Endothelial cell of umbilical vein (primary cell): ENCODE measurements at regions not wholly inside any gene's neighbourhood (a gene's known extent, or its start where the extent isn't known, plus 50 kb on each side); places are given as distances from the start of the nearest gene placed in this dataset.

Experiments used
- BruUV-seq: library from RNA; stranded (reverse); fragments of 400-500 nt; replicated peaks from 2 replicates; lab custom pipeline; 2021; lab: Mats Ljungman, UMichigan
- CTCF ChIA-PET: fragments of 300-600, 350-600 bp; sonication (Branson Sonifier 250); formaldehyde crosslinking; loops from one replicate; lab custom pipeline; 2021; ENCODE audit warnings: antibody characterized with exemption, inconsistent platforms; lab: Charles Lee
- POLR2A ChIA-PET: fragments of 300-600, 350-600 bp; sonication (Branson Sonifier 250); formaldehyde crosslinking; loops from one replicate; lab custom pipeline; 2021; ENCODE audit warnings: antibody characterized with exemption, inconsistent platforms; lab: Charles Lee
- DNase-seq: peaks from one replicate; pipeline ENCODE4 v3.0.0-alpha.2; 2011; ENCODE audit warnings: low read depth, low spot score
- FAIRE-seq: peaks from 2 replicates; lab custom pipeline; 2011; peaks lifted over from hg19 to GRCh38; lab: Jason Lieb, UNC
- H2AFZ ChIP-seq: 2 replicates; pipeline ENCODE4 v1.6.0; 2012; ENCODE audit warnings: low read depth, low read length, control low read depth, inconsistent platforms
- H3K27ac ChIP-seq: 2 replicates; pipeline ENCODE4 v1.5.1; 2011; ENCODE audit warnings: low read depth, mild to moderate bottlenecking, control low read depth, low read length, moderate library complexity; ENCODE audit not compliant: insufficient read depth
- H3K27me3 ChIP-seq, 2 experiments: 2 replicates each; pipeline versions ENCODE4 v1.6.0 to v1.6.1; 2011; ENCODE audit warnings: low read length in 2 of 2, mixed read lengths in 1 of 2; ENCODE audit not compliant: control insufficient read depth in 2 of 2, insufficient read depth in 2 of 2
- H3K36me3 ChIP-seq, 2 experiments: 2 replicates in 1 of 2; 3 replicates in 1 of 2; pipeline ENCODE4 v1.5.1; 2011; ENCODE audit warnings: low read length in 2 of 2, mild to moderate bottlenecking in 1 of 2, moderate library complexity in 1 of 2; ENCODE audit not compliant: control insufficient read depth in 2 of 2, insufficient read depth in 2 of 2; ENCODE audit errors: extremely low read depth in 1 of 2
- H3K4me1 ChIP-seq: 3 replicates; pipeline ENCODE4 v1.5.1; 2011; ENCODE audit warnings: mild to moderate bottlenecking, low read length; ENCODE audit not compliant: control insufficient read depth, insufficient read depth; ENCODE audit errors: extremely low read depth
- H3K4me2 ChIP-seq: 2 replicates; pipeline ENCODE4 v1.6.1; 2011; ENCODE audit warnings: low read length, control low read depth, mixed read lengths; ENCODE audit not compliant: insufficient read depth
- H3K4me3 ChIP-seq, 3 experiments: fragments of 200-600 bp in 1 of 3; sonication (generic), shearing (Covaris generic) in 1 of 3; replicated peaks in 1 of 3; 2 replicates each; pipeline ENCODE4 v1.5.1; 2011 to 2016; ENCODE audit warnings: control low read depth in 3 of 3, low read length in 3 of 3, mild to moderate bottlenecking in 2 of 3, inconsistent platforms in 1 of 3, low read depth in 1 of 3, moderate library complexity in 1 of 3; ENCODE audit not compliant: insufficient read depth in 1 of 3
- H3K79me2 ChIP-seq: 2 replicates; pipeline ENCODE4 v1.6.0; 2012; ENCODE audit warnings: low read length, inconsistent platforms; ENCODE audit not compliant: control insufficient read depth, insufficient read depth
- H3K9ac ChIP-seq: replicated peaks from 2 replicates; pipeline ENCODE3; 2011; ENCODE audit warnings: low read length, control low read depth; ENCODE audit not compliant: insufficient read depth; ENCODE audit errors: extremely low read depth
- H3K9me1 ChIP-seq: replicated peaks from 3 replicates; pipeline ENCODE4 v1.6.0; 2011; ENCODE audit warnings: mild to moderate bottlenecking, low read length; ENCODE audit not compliant: control insufficient read depth, insufficient read depth; ENCODE audit errors: extremely low read depth
- H3K9me3 ChIP-seq: replicated peaks from 2 replicates; pipeline ENCODE4 v1.5.1; 2012; ENCODE audit warnings: low read length, inconsistent platforms; ENCODE audit not compliant: control insufficient read depth, insufficient read depth
- H4K20me1 ChIP-seq: replicated peaks from 2 replicates; pipeline ENCODE3; 2011; ENCODE audit warnings: mild to moderate bottlenecking, low read length; ENCODE audit not compliant: control insufficient read depth, insufficient read depth; ENCODE audit errors: extremely low read depth
- CTCF ChIP-seq, 2 donors: IDR thresholded peaks; 1 replicate in 1 of 2; 2 replicates in 1 of 2; pipeline ENCODE4 v1.5.1; 2011; ENCODE audit warnings: low read length in 2 of 2, mild to moderate bottlenecking in 2 of 2, moderate library complexity in 2 of 2, control low read depth in 1 of 2, inconsistent platforms in 1 of 2, low read depth in 1 of 2; ENCODE audit not compliant: insufficient read depth in 1 of 2; ENCODE audit errors: extremely low read depth in 1 of 2
- EZH2 ChIP-seq: IDR thresholded peaks from 2 replicates; pipeline ENCODE4 v1.6.1; 2012; ENCODE audit warnings: borderline replicate concordance, low read depth, mild to moderate bottlenecking, moderate library complexity, low read length, inconsistent platforms; ENCODE audit not compliant: severe bottlenecking
- FOS ChIP-seq: IDR thresholded peaks from 2 replicates; pipeline ENCODE4 v1.6.1; 2011; ENCODE audit warnings: mild to moderate bottlenecking, low read length, moderate library complexity, borderline replicate concordance; ENCODE audit not compliant: insufficient read depth
- GATA2 ChIP-seq: IDR thresholded peaks from 2 replicates; pipeline ENCODE4 v1.7.0; 2011; ENCODE audit warnings: low read depth, mild to moderate bottlenecking, moderate library complexity, mixed read lengths, low read length; ENCODE audit not compliant: insufficient read length, insufficient read depth
- JUN ChIP-seq: IDR thresholded peaks from 2 replicates; pipeline ENCODE4 v1.6.1; 2011; ENCODE audit warnings: borderline replicate concordance, low read depth; ENCODE audit not compliant: insufficient read length, insufficient read depth
- MAX ChIP-seq: IDR thresholded peaks from 2 replicates; pipeline ENCODE4 v1.6.1; 2011; ENCODE audit not compliant: insufficient read depth, insufficient read length
- POLR2A ChIP-seq: IDR thresholded peaks from 2 replicates; pipeline ENCODE4 v1.6.1; 2012; ENCODE audit warnings: low read depth, mild to moderate bottlenecking, control low read depth, low read length
- POLR2AphosphoS5 ChIP-seq: IDR thresholded peaks from 2 replicates; pipeline ENCODE4 v1.6.1; 2012; ENCODE audit warnings: low read depth, mild to moderate bottlenecking, control low read depth, low read length, moderate library complexity; ENCODE audit not compliant: insufficient read depth
- dilution Hi-C: fragments of 300-500 bp; cut with MboI; formaldehyde crosslinking; loops from one replicate; pipeline ENCODE4 v1.15.0; 2019; ENCODE audit warnings: low sequenced_read_pairs; ENCODE audit not compliant: extremely low pct_ligation_motif_present
- intact Hi-C: fragments of 100-400 bp; cut with micrococcal nuclease; formaldehyde crosslinking; loops from one replicate; pipeline ENCODE4 v1.10.0; 2022

- H3K9me3 ChIP-seq = no peaks in the 10 kb centered on the region
- no peak for FAIRE-seq
- TF ChIP-seq JUN (no peak), POLR2AphosphoS5 (no peak), GATA2 (no peak), MAX (no peak), POLR2A (no peak), EZH2 (no peak), FOS (no peak), CTCF (IDR thresholded peaks at IDR 0.05; ENCODE audit: extremely low read depth in 1 of 2, insufficient read depth in 1 of 2, low read depth in 1 of 2, low read length in 2 of 2) (no peak)
- no peaks in the 10 kb centered on the region for H3K4me1 ChIP-seq
- POLR2A ChIA-PET = no interaction called here
- H3K4me3 ChIP-seq = no peak overlapping the region
- intact Hi-C loops = no loop called here
- H3K27me3 ChIP-seq = no peaks in the 10 kb centered on the region
- no peak overlapping the region for H3K4me2 ChIP-seq
- no peaks in the 10 kb centered on the region for H4K20me1 ChIP-seq
- no peaks in the 10 kb centered on the region for H3K9me1 ChIP-seq
- H2AFZ ChIP-seq = no peak overlapping the region
- no peaks in the 10 kb centered on the region for H3K36me3 ChIP-seq
- no peak overlapping the region for H3K27ac ChIP-seq
- no peak overlapping the region for H3K9ac ChIP-seq
- no peaks in the 10 kb centered on the region for H3K79me2 ChIP-seq
- no peak for DNase-seq
- dilution Hi-C loops = no loop called here
- BruUV-seq = no TSS peak
- CTCF ChIA-PET = no interaction called here
Observed at GRCh38 chr18:67337696-67338095, 178.8 kb downstream of the DSEL start.
